GM18951 (cell line): ENCODE measurements at regions not wholly inside any gene's neighbourhood (a gene's known extent, or its start where the extent isn't known, plus 50 kb on each side); places are given as distances from the start of the nearest gene placed in this dataset.
"Not testable (repeated sequence)": the region's sequence is repeated elsewhere in the genome, so short reads cannot be mapped to it uniquely, and the experiment has no call there.

Experiments used
- POLR2A ChIP-seq: IDR thresholded peaks from 4 replicates; pipeline ENCODE4 v1.6.1; 2011; ENCODE audit warnings: mild to moderate bottlenecking; ENCODE audit not compliant: insufficient read length, insufficient read depth; ENCODE audit errors: extremely low read depth
- in situ Hi-C: fragments of 300-500 bp; cut with MboI; formaldehyde crosslinking; loops from one replicate; pipeline ENCODE4 v1.12.0; 2022; ENCODE audit warnings: low sequenced_read_pairs, mixed read lengths, inconsistent platforms; ENCODE audit not compliant: unreplicated experiment

GRCh38 chr4:115548123-115548522 lies 434.7 kb upstream of the NDST4 start:
- no peak for TF ChIP-seq POLR2A
- in situ Hi-C loops, result loop anchor here (25.0 kb wide), 1 partner anchor 311 kb away; no protein-coding TSS in a partner anchor

- in situ Hi-C loops, result loop anchor here (25.0 kb wide), 1 partner anchor 300 kb away; no protein-coding TSS in a partner anchor
Observed at GRCh38 chr4:115537387-115537786, 424.0 kb upstream of the NDST4 start.

GRCh38 chr4:115529126-115529525 lies 415.7 kb upstream of the NDST4 start:
- in situ Hi-C loops, result loop anchor here (25.0 kb wide), 1 partner anchor 292 kb away; no protein-coding TSS in a partner anchor
- TF ChIP-seq POLR2A, result no peak

More at GRCh38 chr4:115537387-115537786, 424.0 kb upstream of the NDST4 start:
- no peak for TF ChIP-seq POLR2A

- in situ Hi-C loops, result not testable (repeated sequence)
Observed at GRCh38 chr4:115519476-115519875, 406.1 kb upstream of the NDST4 start.

- in situ Hi-C loops, result no loop called here
- no peak for TF ChIP-seq POLR2A
Observed at GRCh38 chr4:115515772-115516171, 402.4 kb upstream of the NDST4 start.

GRCh38 chr4:115515366-115515765 lies 401.9 kb upstream of the NDST4 start:
- no peak for TF ChIP-seq POLR2A
- in situ Hi-C loops, result no loop called here

GRCh38 chr4:115514675-115515074 lies 401.3 kb upstream of the NDST4 start:
- in situ Hi-C loops, result no loop called here
- TF ChIP-seq POLR2A, result no peak

GRCh38 chr4:115505326-115505725 lies 391.9 kb upstream of the NDST4 start:
- TF ChIP-seq POLR2A, result no peak
- in situ Hi-C loops, result no loop called here

GRCh38 chr4:115501656-115502055 lies 388.2 kb upstream of the NDST4 start:
- TF ChIP-seq POLR2A, result no peak
- in situ Hi-C loops, result no loop called here

GRCh38 chr4:115493770-115494169 lies 380.4 kb upstream of the NDST4 start:
- in situ Hi-C loops, result not testable (repeated sequence)

- TF ChIP-seq POLR2A, result no peak
- in situ Hi-C loops, result no loop called here
Observed at GRCh38 chr4:115491686-115492085, 378.3 kb upstream of the NDST4 start.

- no peak for TF ChIP-seq POLR2A
- in situ Hi-C loops, result no loop called here
Observed at GRCh38 chr4:115489279-115489678, 375.9 kb upstream of the NDST4 start.

GRCh38 chr4:115485402-115485801 lies 372.0 kb upstream of the NDST4 start:
- in situ Hi-C loops, result no loop called here

GRCh38 chr4:115484479-115484878 lies 371.1 kb upstream of the NDST4 start:
- TF ChIP-seq POLR2A, result no peak
- in situ Hi-C loops, result no loop called here

More at GRCh38 chr4:115485402-115485801, 372.0 kb upstream of the NDST4 start:
- TF ChIP-seq POLR2A, result no peak

GRCh38 chr4:115470763-115471162 lies 357.3 kb upstream of the NDST4 start:
- in situ Hi-C loops, result no loop called here

GRCh38 chr4:115459301-115459700 lies 345.9 kb upstream of the NDST4 start:
- in situ Hi-C loops, result not testable (repeated sequence)

More at GRCh38 chr4:115470763-115471162, 357.3 kb upstream of the NDST4 start:
- TF ChIP-seq POLR2A, result no peak
